CD4-positive, alpha-beta memory T cell (primary cell): ENCODE measurements at regions not wholly inside any gene's neighbourhood (a gene's known extent, or its start where the extent isn't known, plus 50 kb on each side); places are given as distances from the start of the nearest gene placed in this dataset.

Experiments used
- CTCF ChIA-PET: fragments of 350-600 bp; sonication (Branson Sonifier 250); formaldehyde crosslinking; loops from one replicate; lab custom pipeline; 2021; ENCODE audit warnings: inconsistent platforms; ENCODE audit not compliant: partially characterized antibody; lab: Charles Lee
- POLR2A ChIA-PET: fragments of 350-600 bp; sonication (Branson Sonifier 250); formaldehyde crosslinking; loops from one replicate; lab custom pipeline; 2021; ENCODE audit not compliant: partially characterized antibody; lab: Charles Lee
- DNase-seq, 5 donors: peaks; one replicate each; pipeline versions ENCODE4 v3.0.0 to v3.0.0-alpha.2; 2020 to 2022; ENCODE audit warnings: mixed read lengths in 1 of 5
- H3K27ac ChIP-seq: one replicate; pipeline ENCODE4 v1.7.0; 2013; ENCODE audit warnings: low read depth, low read length
- H3K27me3 ChIP-seq: 2 replicates; pipeline ENCODE4 v1.7.0; 2013; ENCODE audit warnings: mild to moderate bottlenecking, low read length, moderate library complexity; ENCODE audit not compliant: insufficient read depth
- H3K36me3 ChIP-seq: 2 replicates; pipeline ENCODE4 v1.7.0; 2013; ENCODE audit warnings: mild to moderate bottlenecking, low read length, moderate library complexity; ENCODE audit not compliant: insufficient read depth
- H3K4me1 ChIP-seq: 2 replicates; pipeline ENCODE4 v1.7.0; 2013; ENCODE audit warnings: mild to moderate bottlenecking, low read length, moderate library complexity; ENCODE audit not compliant: insufficient read depth
- H3K4me3 ChIP-seq, 2 donors: one replicate each; pipeline ENCODE4 v1.7.0; 2013; ENCODE audit warnings: low read length in 2 of 2, mild to moderate bottlenecking in 1 of 2
- H3K9me3 ChIP-seq, 2 donors: one replicate each; pipeline ENCODE4 v1.7.0; 2013; ENCODE audit warnings: low read length in 2 of 2, control low read depth in 1 of 2; ENCODE audit not compliant: control insufficient read depth in 1 of 2
- H3K27ac Mint-ChIP-seq, 7 donors: one replicate each; pipeline ENCODE4 v1.8.0; 2020 to 2021; ENCODE audit warnings: mixed read lengths in 7 of 7, mild to moderate bottlenecking in 6 of 7, inconsistent platforms in 3 of 7, moderate library complexity in 3 of 7
- H3K27me3 Mint-ChIP-seq, 2 donors: one replicate each; pipeline ENCODE4 v1.8.0; 2020 to 2021; ENCODE audit warnings: mixed read lengths in 2 of 2
- H3K36me3 Mint-ChIP-seq, 2 donors: one replicate each; pipeline ENCODE4 v1.8.0; 2020 to 2021; ENCODE audit warnings: mixed read lengths in 2 of 2, inconsistent platforms in 1 of 2, mild to moderate bottlenecking in 1 of 2
- H3K4me1 Mint-ChIP-seq, 4 donors: one replicate each; pipeline ENCODE4 v1.8.0; 2020 to 2021; ENCODE audit warnings: mixed read lengths in 4 of 4, mild to moderate bottlenecking in 1 of 4
- H3K4me3 Mint-ChIP-seq, 8 donors: one replicate each; pipeline ENCODE4 v1.8.0; 2020 to 2021; ENCODE audit warnings: mixed read lengths in 8 of 8, mild to moderate bottlenecking in 7 of 8, moderate library complexity in 6 of 8, inconsistent platforms in 3 of 8
- H3K9me3 Mint-ChIP-seq, 8 donors: one replicate each; pipeline ENCODE4 v1.8.0; 2020 to 2021; ENCODE audit warnings: mixed read lengths in 8 of 8, mild to moderate bottlenecking in 5 of 8, inconsistent platforms in 3 of 8, moderate library complexity in 1 of 8
- intact Hi-C: fragments of 100-400 bp; cut with micrococcal nuclease; formaldehyde crosslinking; loops from one replicate; pipeline ENCODE4 v1.15.1; 2023

DNA sequence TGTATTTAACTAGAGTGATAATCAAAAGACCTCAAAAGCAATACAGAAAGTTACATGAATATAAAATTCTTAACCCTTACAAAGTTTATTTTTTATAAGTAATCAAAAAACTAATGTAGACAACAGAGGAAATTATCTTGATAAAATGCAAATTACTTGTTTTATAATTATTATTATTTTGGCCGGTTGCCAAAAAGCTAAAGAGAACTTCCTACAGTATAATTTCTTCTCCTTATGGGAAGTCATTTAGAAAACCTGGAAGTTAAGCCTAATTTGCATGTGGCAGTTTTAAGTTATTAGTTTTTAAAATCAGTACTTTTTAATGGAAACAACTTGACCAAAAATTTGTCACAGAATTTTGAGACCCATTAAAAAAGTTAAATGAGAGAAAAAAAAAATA lies 621.3 kb upstream of the PCDH10 start:
- H3K4me1 Mint-ChIP-seq = no peaks in the 10 kb centered on the region
- Histone ChIP-seq H3K9me3 (no peaks in the 10 kb centered on the region), H3K27me3 (no peaks in the 10 kb centered on the region), H3K4me3 (no peak overlapping the region), H3K4me1 (no peaks in the 10 kb centered on the region), H3K27ac (no peak overlapping the region), H3K36me3 (no peaks in the 10 kb centered on the region)
- no peak overlapping the region for H3K4me3 Mint-ChIP-seq
- H3K9me3 Mint-ChIP-seq = peaks cover 0 to 10% (median 3%) of the 10 kb centered on the region in 8 donors
- H3K36me3 Mint-ChIP-seq = no peaks in the 10 kb centered on the region
- CTCF ChIA-PET = no interaction called here
- H3K27ac Mint-ChIP-seq = no peak overlapping the region
- POLR2A ChIA-PET = no interaction called here
- H3K27me3 Mint-ChIP-seq = no peaks in the 10 kb centered on the region
- intact Hi-C loops = no loop called here
- DNase-seq = no peak

DNA sequence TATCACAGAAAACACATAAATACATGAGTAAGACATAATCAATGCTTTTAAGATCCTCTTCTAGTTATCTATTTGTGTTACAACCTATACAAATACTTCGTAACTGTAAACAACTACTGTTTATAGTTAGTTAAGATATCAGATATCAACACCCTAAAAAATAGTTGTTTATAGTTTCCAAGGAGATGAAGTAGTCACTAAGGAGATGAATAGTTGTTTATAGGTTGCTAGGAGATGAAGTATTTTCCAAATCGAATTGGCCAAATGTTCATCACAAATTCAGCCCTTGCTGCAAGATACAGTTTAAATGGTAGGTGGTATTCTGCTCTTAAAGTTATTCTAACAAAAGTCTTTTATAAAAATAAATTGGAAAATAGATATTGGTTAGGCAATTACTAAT lies 618.2 kb upstream of the PCDH10 start:
- Mint-ChIP-seq H3K4me1 (no peaks in the 10 kb centered on the region), H3K4me3 (no peak overlapping the region), H3K27ac (no peak overlapping the region), H3K27me3 (no peaks in the 10 kb centered on the region), H3K9me3 (peaks cover 0 to 6% (median under 1%) of the 10 kb centered on the region in 8 donors), H3K36me3 (no peaks in the 10 kb centered on the region)
- intact Hi-C loops = no loop called here
- DNase-seq = no peak
- Histone ChIP-seq H3K9me3 (no peaks in the 10 kb centered on the region), H3K4me3 (no peak overlapping the region), H3K27ac (no peak overlapping the region), H3K36me3 (no peaks in the 10 kb centered on the region), H3K4me1 (no peaks in the 10 kb centered on the region), H3K27me3 (no peaks in the 10 kb centered on the region)
- ChIA-PET POLR2A (no interaction called here), CTCF (no interaction called here)

DNA sequence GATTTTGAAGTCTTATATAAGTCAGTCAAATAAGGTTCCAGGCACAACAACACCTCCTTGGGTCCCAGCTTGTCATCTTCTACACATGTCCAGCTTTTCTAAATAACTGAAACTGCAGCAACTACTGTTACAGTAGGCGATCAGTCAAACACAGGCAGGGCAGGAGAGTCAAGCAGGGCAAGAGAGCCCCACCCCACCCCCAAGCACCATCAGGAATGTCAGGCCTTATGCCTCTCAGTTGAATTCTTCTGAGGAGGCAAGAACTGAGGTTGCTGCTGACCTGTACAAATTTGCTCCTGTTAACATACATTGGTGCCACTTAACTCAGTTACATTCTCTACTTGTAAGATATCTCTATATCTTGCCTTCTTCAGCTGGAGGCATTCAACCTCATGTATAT lies 608.8 kb upstream of the PCDH10 start:
- no peak for DNase-seq
- H3K27ac Mint-ChIP-seq = no peak overlapping the region
- H3K27me3 ChIP-seq = no peaks in the 10 kb centered on the region
- intact Hi-C loops = no loop called here
- no peaks in the 10 kb centered on the region for H3K27me3 Mint-ChIP-seq
- ChIA-PET POLR2A (no interaction called here), CTCF (no interaction called here)
- H3K4me3 Mint-ChIP-seq = no peak overlapping the region
- H3K36me3 ChIP-seq = no peaks in the 10 kb centered on the region
- H3K4me3 ChIP-seq = no peak overlapping the region
- H3K9me3 Mint-ChIP-seq = peaks cover 0 to 23% (median 10%) of the 10 kb centered on the region in 8 donors
- no peak overlapping the region for H3K27ac ChIP-seq
- no peaks in the 10 kb centered on the region for H3K36me3 Mint-ChIP-seq
- no peaks in the 10 kb centered on the region for H3K9me3 ChIP-seq
- no peaks in the 10 kb centered on the region for H3K4me1 Mint-ChIP-seq
- H3K4me1 ChIP-seq = no peaks in the 10 kb centered on the region

DNA sequence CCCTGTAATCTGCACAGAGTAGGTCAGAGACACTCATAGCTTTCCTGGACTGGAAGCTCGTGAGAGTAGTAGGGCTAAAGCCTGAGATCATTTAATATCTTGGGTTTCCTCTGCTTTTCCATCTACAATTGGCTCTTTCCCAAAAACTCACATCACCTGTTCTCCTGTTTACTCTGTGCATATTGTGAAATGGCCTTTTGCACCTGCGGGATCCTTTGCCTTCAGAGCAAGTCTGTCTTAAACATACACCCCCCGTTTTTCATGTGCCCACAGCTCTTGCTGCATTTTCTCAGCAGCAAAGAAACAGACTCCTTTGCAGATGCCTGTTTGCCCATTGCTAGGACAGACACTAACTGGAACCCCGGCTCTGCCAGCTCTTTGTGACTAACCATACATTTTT lies 608.3 kb upstream of the PCDH10 start:
- H3K27ac ChIP-seq = no peak overlapping the region
- H3K36me3 ChIP-seq = no peaks in the 10 kb centered on the region
- no peak overlapping the region for H3K4me3 Mint-ChIP-seq
- no peak overlapping the region for H3K4me3 ChIP-seq
- DNase-seq = no peak
- CTCF ChIA-PET = no interaction called here
- H3K9me3 Mint-ChIP-seq = peaks cover 0 to 23% (median 10%) of the 10 kb centered on the region in 8 donors
- H3K4me1 ChIP-seq = no peaks in the 10 kb centered on the region
- no peaks in the 10 kb centered on the region for H3K4me1 Mint-ChIP-seq
- no peaks in the 10 kb centered on the region for H3K36me3 Mint-ChIP-seq
- intact Hi-C loops = no loop called here
- H3K9me3 ChIP-seq = no peaks in the 10 kb centered on the region
- no peaks in the 10 kb centered on the region for H3K27me3 ChIP-seq
- H3K27me3 Mint-ChIP-seq = no peaks in the 10 kb centered on the region
- peak overlapping the region in 1 of 7 donors; percentile 37 for H3K27ac Mint-ChIP-seq
- POLR2A ChIA-PET = no interaction called here

DNA sequence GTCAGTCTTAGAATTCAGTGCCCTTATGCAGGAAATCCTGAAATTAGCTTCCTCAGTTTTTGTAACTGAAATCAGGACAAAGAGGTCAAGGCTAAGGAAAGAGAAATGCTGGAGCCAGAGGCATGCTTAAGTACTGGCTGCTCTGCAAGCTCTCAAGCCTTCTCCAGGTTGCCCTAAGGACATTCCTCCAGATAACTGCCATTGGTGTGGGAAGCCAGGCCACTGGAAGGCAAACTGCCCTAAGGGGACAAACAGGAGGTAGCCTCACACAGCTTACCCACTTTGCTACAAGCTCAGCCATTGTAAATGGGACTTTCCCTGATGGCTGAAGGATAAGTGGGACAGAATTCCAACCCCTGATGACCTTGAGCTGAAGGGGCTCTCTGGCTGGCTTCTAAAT lies 606.9 kb upstream of the PCDH10 start:
- H3K9me3 Mint-ChIP-seq = peaks cover 2 to 26% (median 10%) of the 10 kb centered on the region in 8 donors
- H3K27ac Mint-ChIP-seq = no peak overlapping the region
- H3K36me3 Mint-ChIP-seq = no peaks in the 10 kb centered on the region
- Histone ChIP-seq H3K27ac (no peak overlapping the region), H3K4me1 (no peaks in the 10 kb centered on the region), H3K36me3 (no peaks in the 10 kb centered on the region), H3K27me3 (no peaks in the 10 kb centered on the region), H3K9me3 (no peaks in the 10 kb centered on the region), H3K4me3 (no peak overlapping the region)
- no peaks in the 10 kb centered on the region for H3K27me3 Mint-ChIP-seq
- H3K4me3 Mint-ChIP-seq = no peak overlapping the region
- H3K4me1 Mint-ChIP-seq = no peaks in the 10 kb centered on the region
- ChIA-PET POLR2A (no interaction called here), CTCF (no interaction called here)
- intact Hi-C loops = no loop called here
- DNase-seq = no peak

DNA sequence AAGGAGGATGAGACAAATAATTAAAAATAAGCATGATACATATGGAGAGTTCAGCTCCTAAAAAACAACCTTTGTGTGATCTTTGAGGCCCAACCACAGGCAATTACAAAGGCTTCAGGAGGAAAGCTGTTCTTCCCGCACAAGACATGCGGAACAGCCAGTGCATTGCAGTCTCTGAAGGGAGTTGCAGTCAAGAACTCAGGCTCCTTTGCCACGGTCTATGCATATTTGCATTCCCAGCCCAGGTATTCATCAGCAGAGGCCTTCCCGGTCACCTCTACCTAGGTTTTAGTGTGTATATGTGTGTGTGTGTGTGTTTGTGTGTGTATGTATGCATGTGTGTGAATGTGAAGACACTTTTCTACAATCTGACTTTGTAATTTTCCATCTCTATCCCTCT lies 600.6 kb upstream of the PCDH10 start:
- no peak overlapping the region for H3K27ac Mint-ChIP-seq
- H3K9me3 Mint-ChIP-seq = peaks cover 0 to 18% (median 3%) of the 10 kb centered on the region in 8 donors
- no peaks in the 10 kb centered on the region for H3K27me3 ChIP-seq
- no peak overlapping the region for H3K27ac ChIP-seq
- no peak overlapping the region for H3K4me3 Mint-ChIP-seq
- no peaks in the 10 kb centered on the region for H3K36me3 Mint-ChIP-seq
- POLR2A ChIA-PET = no interaction called here
- no peaks in the 10 kb centered on the region for H3K36me3 ChIP-seq
- no peaks in the 10 kb centered on the region for H3K4me1 ChIP-seq
- intact Hi-C loops = no loop called here
- H3K27me3 Mint-ChIP-seq = no peaks in the 10 kb centered on the region
- no peaks in the 10 kb centered on the region for H3K4me1 Mint-ChIP-seq
- H3K9me3 ChIP-seq = no peaks in the 10 kb centered on the region
- DNase-seq = no peak
- H3K4me3 ChIP-seq = no peak overlapping the region
- CTCF ChIA-PET = no interaction called here

DNA sequence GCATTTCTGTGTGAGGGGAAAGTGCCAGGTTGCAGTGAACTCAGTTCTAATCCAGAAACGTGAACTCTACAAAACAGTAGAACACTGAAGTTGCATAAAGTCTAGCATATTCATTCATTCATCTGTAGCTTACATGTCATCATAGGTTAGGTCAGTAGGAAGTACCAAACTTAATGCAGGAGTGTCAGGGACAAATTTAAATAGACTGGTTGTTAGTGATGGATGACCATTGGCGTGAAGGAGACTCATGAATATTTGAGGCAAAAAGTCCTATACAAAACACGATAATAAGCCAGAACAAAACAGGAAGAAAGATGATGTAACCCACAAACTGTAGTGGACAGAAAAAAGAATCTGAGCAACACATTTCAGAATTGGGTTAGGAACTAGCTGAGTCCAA lies 592.8 kb upstream of the PCDH10 start:
- no peak overlapping the region for H3K27ac Mint-ChIP-seq
- Histone ChIP-seq H3K36me3 (no peaks in the 10 kb centered on the region), H3K27ac (no peak overlapping the region), H3K4me3 (no peak overlapping the region), H3K27me3 (no peaks in the 10 kb centered on the region), H3K4me1 (no peaks in the 10 kb centered on the region), H3K9me3 (no peaks in the 10 kb centered on the region)
- ChIA-PET CTCF (no interaction called here), POLR2A (no interaction called here)
- no peaks in the 10 kb centered on the region for H3K27me3 Mint-ChIP-seq
- no peak overlapping the region for H3K4me3 Mint-ChIP-seq
- peaks cover 0 to 22% (median 4%) of the 10 kb centered on the region in 8 donors for H3K9me3 Mint-ChIP-seq
- intact Hi-C loops = no loop called here
- H3K36me3 Mint-ChIP-seq = no peaks in the 10 kb centered on the region
- H3K4me1 Mint-ChIP-seq = no peaks in the 10 kb centered on the region
- no peak for DNase-seq

DNA sequence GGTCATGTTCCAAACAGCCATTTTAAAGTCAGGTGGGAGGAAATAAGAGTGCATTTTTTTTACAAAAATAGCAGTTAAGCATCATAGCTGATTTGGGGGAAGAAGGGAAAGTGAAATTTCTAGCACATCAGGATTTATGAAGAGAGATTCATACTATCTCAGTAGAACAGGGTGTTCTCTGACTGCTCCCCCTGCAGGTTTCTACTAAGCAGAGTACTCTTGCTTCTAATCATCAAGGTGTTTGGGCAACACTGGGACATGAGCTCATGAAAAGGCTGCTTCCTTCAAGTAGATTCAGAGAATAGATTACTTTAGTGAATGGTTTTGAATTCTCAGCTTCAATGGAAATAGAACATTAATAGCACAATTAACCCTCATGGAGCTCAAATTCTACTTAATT lies 591.4 kb upstream of the PCDH10 start:
- Mint-ChIP-seq H3K36me3 (no peaks in the 10 kb centered on the region), H3K27ac (no peak overlapping the region), H3K4me3 (no peak overlapping the region), H3K27me3 (no peaks in the 10 kb centered on the region), H3K9me3 (peaks cover 0 to 19% (median 7%) of the 10 kb centered on the region in 8 donors), H3K4me1 (no peaks in the 10 kb centered on the region)
- ChIA-PET POLR2A (no interaction called here), CTCF (no interaction called here)
- intact Hi-C loops = no loop called here
- H3K4me3 ChIP-seq = no peak overlapping the region
- no peaks in the 10 kb centered on the region for H3K4me1 ChIP-seq
- no peaks in the 10 kb centered on the region for H3K27me3 ChIP-seq
- no peaks in the 10 kb centered on the region for H3K36me3 ChIP-seq
- DNase-seq = no peak
- no peak overlapping the region for H3K27ac ChIP-seq
- H3K9me3 ChIP-seq = no peaks in the 10 kb centered on the region
